T-cell (primary cell): ENCODE measurements at regions not wholly inside any gene's neighbourhood (a gene's known extent, or its start where the extent isn't known, plus 50 kb on each side); places are given as distances from the start of the nearest gene placed in this dataset.
"Not testable (repeated sequence)": the region's sequence is repeated elsewhere in the genome, so short reads cannot be mapped to it uniquely, and the experiment has no call there.

Experiments
- ATAC-seq, 4 experiments: fragments of 200-7000 bp in 3 of 4; fragments of 150-1000 bp in 1 of 4; cut with Tn5 transposase; replicated peaks in 1 of 4; 1 replicate in 3 of 4; 2 replicates in 1 of 4; pipeline ENCODE4 v1.10.0; 2021; ENCODE audit warnings: moderate library complexity in 3 of 4, mild to moderate bottlenecking in 2 of 4, moderate number of reproducible peaks in 1 of 4
- CTCF ChIA-PET, 2 donors: fragments of 300-600 bp; sonication (Branson Sonifier 250); formaldehyde crosslinking; loops; one replicate each; lab custom pipeline; 2022; ENCODE audit warnings: antibody characterized with exemption in 2 of 2; lab: Charles Lee
- POLR2A ChIA-PET, 2 donors: fragments of 300-600 bp; sonication (Branson Sonifier 250); formaldehyde crosslinking; loops; one replicate each; lab custom pipeline; 2022; ENCODE audit warnings: antibody characterized with exemption in 2 of 2; lab: Charles Lee
- DNase-seq, 35 experiments: peaks; one replicate each; pipeline versions ENCODE4 v3.0.0 to v3.0.0-alpha.2; 2013 to 2023
- H3K27ac ChIP-seq: one replicate; pipeline ENCODE4 v1.5.1; 2013; ENCODE audit warnings: low read length
- H3K27me3 ChIP-seq, 2 experiments: replicated peaks in 1 of 2; 1 replicate in 1 of 2; 2 replicates in 1 of 2; pipeline versions ENCODE4 v1.6.1 to v1.7.0; 2013; ENCODE audit warnings: low read length in 1 of 2, mixed read lengths in 1 of 2; ENCODE audit not compliant: control insufficient read depth in 2 of 2, insufficient read depth in 2 of 2; ENCODE audit errors: extremely low read depth in 1 of 2
- H3K36me3 ChIP-seq, 2 donors: 1 replicate in 1 of 2; 2 replicates in 1 of 2; pipeline versions ENCODE4 v1.6.1 to v1.7.0; 2013; ENCODE audit warnings: low read length in 1 of 2; ENCODE audit not compliant: control insufficient read depth in 2 of 2, insufficient read depth in 1 of 2; ENCODE audit errors: extremely low read depth in 1 of 2
- H3K4me1 ChIP-seq, 2 experiments: 1 replicate in 1 of 2; 2 replicates in 1 of 2; pipeline versions ENCODE4 v1.6.1 to v1.7.0; 2013; ENCODE audit warnings: low read length in 2 of 2, mixed read lengths in 1 of 2; ENCODE audit not compliant: insufficient read depth in 2 of 2, control insufficient read depth in 1 of 2; ENCODE audit errors: extremely low read depth in 1 of 2
- H3K4me3 ChIP-seq, 2 donors: 1 replicate in 1 of 2; 2 replicates in 1 of 2; pipeline versions ENCODE4 v1.5.1 to v1.7.0; 2013; ENCODE audit warnings: mild to moderate bottlenecking in 2 of 2, low read length in 1 of 2, moderate library complexity in 1 of 2; ENCODE audit not compliant: control insufficient read depth in 1 of 2; ENCODE audit errors: extremely low read depth in 1 of 2
- H3K9me3 ChIP-seq: 2 replicates; pipeline ENCODE4 v1.7.0; 2013
- H3K27ac Mint-ChIP-seq, 2 donors: one replicate each; pipeline ENCODE4 v1.8.0; 2020 to 2021; ENCODE audit warnings: mild to moderate bottlenecking in 2 of 2, mixed read lengths in 2 of 2
- H3K27me3 Mint-ChIP-seq, 2 donors: one replicate each; pipeline ENCODE4 v1.8.0; 2021 to 2022; ENCODE audit warnings: mixed read lengths in 2 of 2
- H3K36me3 Mint-ChIP-seq: one replicate; pipeline ENCODE4 v1.8.0; 2021; ENCODE audit warnings: mixed read lengths
- H3K4me1 Mint-ChIP-seq, 3 donors: one replicate each; pipeline ENCODE4 v1.8.0; 2020 to 2022; ENCODE audit warnings: mixed read lengths in 3 of 3, mild to moderate bottlenecking in 1 of 3
- H3K4me3 Mint-ChIP-seq, 3 donors: one replicate each; pipeline ENCODE4 v1.8.0; 2020 to 2022; ENCODE audit warnings: mild to moderate bottlenecking in 3 of 3, mixed read lengths in 3 of 3, moderate library complexity in 3 of 3
- H3K9me3 Mint-ChIP-seq, 3 donors: one replicate each; pipeline ENCODE4 v1.8.0; 2020 to 2022; ENCODE audit warnings: mixed read lengths in 3 of 3
- WGBS: methylation state at CpG from one replicate; pipeline ENCODE4 v1.1.5; 2013; ENCODE audit warnings: missing lambda C conversion rate; ENCODE audit not compliant: insufficient coverage; 5-methylcytosine and 5-hydroxymethylcytosine counted together

GRCh38 chr2:154576699-154577098 is 121.8 kb upstream of the KCNJ3 start:
- H3K9me3 ChIP-seq, H3K4me1 Mint-ChIP-seq, H3K4me3 ChIP-seq, H3K27ac ChIP-seq, H3K27me3 Mint-ChIP-seq, H3K27ac Mint-ChIP-seq, CTCF ChIA-PET, DNase-seq, H3K27me3 ChIP-seq, H3K4me3 Mint-ChIP-seq, H3K36me3 ChIP-seq, H3K36me3 Mint-ChIP-seq, H3K4me1 ChIP-seq, ATAC-seq: not testable (repeated sequence)
- POLR2A ChIA-PET = interaction anchor here in 1 of 2 donors (0.7 kb wide), 1 partner anchor 437 kb away, joined by 5 read pairs; no protein-coding TSS in a partner anchor
- peaks cover 2 to 14% (median 5%) of the 10 kb centered on the region in 3 donors for H3K9me3 Mint-ChIP-seq
- 90% methylated on average over 3 of the region's 13 CpGs for WGBS

GRCh38 chr2:154577390-154577789 is 121.1 kb upstream of the KCNJ3 start:
- no peaks in the 10 kb centered on the region for H3K36me3 Mint-ChIP-seq
- CTCF ChIA-PET = no interaction called here
- ATAC-seq = no peak
- H3K27ac Mint-ChIP-seq = no peak overlapping the region
- no peaks in the 10 kb centered on the region for H3K27me3 Mint-ChIP-seq
- Histone ChIP-seq H3K9me3 (no peaks in the 10 kb centered on the region), H3K4me1 (no peaks in the 10 kb centered on the region), H3K27ac (no peak overlapping the region), H3K27me3 (no peaks in the 10 kb centered on the region), H3K36me3 (no peaks in the 10 kb centered on the region), H3K4me3 (no peak overlapping the region)
- no peak for DNase-seq
- peaks cover 4 to 14% (median 5%) of the 10 kb centered on the region in 3 donors for H3K9me3 Mint-ChIP-seq
- WGBS = 81% methylated on average over 9 of the region's 19 CpGs
- no peaks in the 10 kb centered on the region for H3K4me1 Mint-ChIP-seq
- POLR2A ChIA-PET = no interaction called here
- H3K4me3 Mint-ChIP-seq = no peak overlapping the region

GRCh38 chr2:154580767-154581166 is 117.7 kb upstream of the KCNJ3 start:
- H3K27ac Mint-ChIP-seq = no peak overlapping the region
- no peaks in the 10 kb centered on the region for H3K36me3 Mint-ChIP-seq
- ChIA-PET POLR2A (no interaction called here), CTCF (no interaction called here)
- ATAC-seq = no peak
- Histone ChIP-seq H3K4me3 (no peak overlapping the region), H3K27me3 (no peaks in the 10 kb centered on the region), H3K9me3 (no peaks in the 10 kb centered on the region), H3K4me1 (no peaks in the 10 kb centered on the region), H3K27ac (no peak overlapping the region), H3K36me3 (no peaks in the 10 kb centered on the region)
- peaks cover 4 to 14% (median 5%) of the 10 kb centered on the region in 3 donors for H3K9me3 Mint-ChIP-seq
- H3K4me3 Mint-ChIP-seq = no peak overlapping the region
- WGBS = 100% methylated on average over 1 of the region's 3 CpGs
- H3K27me3 Mint-ChIP-seq = no peaks in the 10 kb centered on the region
- no peaks in the 10 kb centered on the region for H3K4me1 Mint-ChIP-seq
- no peak for DNase-seq

GRCh38 chr2:154582694-154583093 is 115.8 kb upstream of the KCNJ3 start:
- H3K27me3 Mint-ChIP-seq, H3K4me1 ChIP-seq, H3K27me3 ChIP-seq, POLR2A ChIA-PET, DNase-seq, H3K27ac Mint-ChIP-seq, ATAC-seq, H3K27ac ChIP-seq, H3K9me3 ChIP-seq, H3K4me1 Mint-ChIP-seq, H3K36me3 Mint-ChIP-seq, H3K4me3 ChIP-seq, H3K4me3 Mint-ChIP-seq, CTCF ChIA-PET, H3K36me3 ChIP-seq: not testable (repeated sequence)
- WGBS = 79% methylated on average over 3 of the region's 6 CpGs
- H3K9me3 Mint-ChIP-seq = peaks cover 4 to 14% (median 5%) of the 10 kb centered on the region in 3 donors

- H3K4me1 ChIP-seq, H3K4me1 Mint-ChIP-seq, DNase-seq, H3K27ac ChIP-seq, H3K27ac Mint-ChIP-seq, CTCF ChIA-PET, H3K36me3 Mint-ChIP-seq, H3K9me3 ChIP-seq, H3K36me3 ChIP-seq, H3K27me3 Mint-ChIP-seq, H3K4me3 Mint-ChIP-seq, H3K27me3 ChIP-seq, ATAC-seq, POLR2A ChIA-PET, H3K4me3 ChIP-seq: not testable (repeated sequence)
- 80% methylated on average over 1 of the region's 8 CpGs for WGBS
- H3K9me3 Mint-ChIP-seq = peaks cover 4 to 14% (median 5%) of the 10 kb centered on the region in 3 donors
Observed at GRCh38 chr2:154583274-154583673, 115.2 kb upstream of the KCNJ3 start.

- ATAC-seq = no peak
Observed at GRCh38 chr2:154587739-154588138, 110.8 kb upstream of the KCNJ3 start.

GRCh38 chr2:154588838-154589237 is 109.7 kb upstream of the KCNJ3 start:
- H3K9me3 Mint-ChIP-seq = no peaks in the 10 kb centered on the region
- Histone ChIP-seq H3K27me3 (no peaks in the 10 kb centered on the region), H3K27ac (no peak overlapping the region), H3K9me3 (no peaks in the 10 kb centered on the region), H3K4me1 (no peaks in the 10 kb centered on the region), H3K4me3 (no peak overlapping the region), H3K36me3 (no peaks in the 10 kb centered on the region)
- H3K27me3 Mint-ChIP-seq = no peaks in the 10 kb centered on the region
- H3K27ac Mint-ChIP-seq = no peak overlapping the region
- ChIA-PET CTCF (no interaction called here), POLR2A (no interaction called here)
- no peak for ATAC-seq
- no peak for DNase-seq
- no peak overlapping the region for H3K4me3 Mint-ChIP-seq
- no peaks in the 10 kb centered on the region for H3K36me3 Mint-ChIP-seq
- no peaks in the 10 kb centered on the region for H3K4me1 Mint-ChIP-seq
- no CpG with 5 or more reads among the region's 1 CpG for WGBS

More at GRCh38 chr2:154587739-154588138, 110.8 kb upstream of the KCNJ3 start:
- Mint-ChIP-seq H3K36me3 (no peaks in the 10 kb centered on the region), H3K4me1 (no peaks in the 10 kb centered on the region), H3K27me3 (no peaks in the 10 kb centered on the region), H3K4me3 (no peak overlapping the region), H3K9me3 (no peaks in the 10 kb centered on the region), H3K27ac (no peak overlapping the region)
- 40% methylated on average over 1 of the region's 1 CpG for WGBS
- CTCF ChIA-PET = no interaction called here
- no peaks in the 10 kb centered on the region for H3K27me3 ChIP-seq
- no peaks in the 10 kb centered on the region for H3K9me3 ChIP-seq
- DNase-seq = no peak
- H3K4me1 ChIP-seq = no peaks in the 10 kb centered on the region
- POLR2A ChIA-PET = interaction anchor here in 1 of 2 donors (0.5 kb wide), 1 partner anchor 478 kb away, joined by 3 read pairs; no protein-coding TSS in a partner anchor
- no peak overlapping the region for H3K4me3 ChIP-seq
- H3K36me3 ChIP-seq = no peaks in the 10 kb centered on the region
- no peak overlapping the region for H3K27ac ChIP-seq
